ENCODE measurements at regions not wholly inside any gene's neighbourhood (a gene's known extent, or its start where the extent isn't known, plus 50 kb on each side); places are given as distances from the start of the nearest gene placed in this dataset.

DNA sequence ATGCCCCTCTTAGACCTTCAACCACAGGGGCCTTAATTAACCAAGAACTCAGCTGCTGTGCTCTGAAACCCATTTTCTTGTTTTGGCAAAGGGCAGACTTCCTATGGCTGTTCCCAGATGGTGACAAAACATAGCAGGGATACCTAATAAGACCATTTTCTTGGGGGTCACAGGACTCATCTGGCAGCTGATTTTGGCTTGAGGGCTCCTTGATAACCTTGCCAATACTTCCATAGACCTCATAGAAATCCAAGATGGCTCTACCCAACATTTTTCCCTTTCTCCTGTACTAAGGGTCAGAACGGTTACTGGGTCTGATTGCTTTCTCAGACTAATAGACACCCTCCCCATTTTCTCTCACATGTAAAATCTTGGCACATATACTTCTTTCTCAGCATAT lies 757.7 kb upstream of the SEMA6A start:
- no peak overlapping the region for H4K8ac ChIP-seq (ENCODE audit: low read depth, low read length)
- H2AFZ ChIP-seq (ENCODE audit: low read length): no peak overlapping the region
- H2BK15ac ChIP-seq (ENCODE audit: low read length): no peak overlapping the region
- no peak overlapping the region for H3K14ac ChIP-seq (ENCODE audit: low read length)
- no peak overlapping the region for H3K4me2 ChIP-seq (ENCODE audit: insufficient read depth, low read length, poor library complexity, severe bottlenecking)
- no peak overlapping the region for H3K4me3 ChIP-seq (ENCODE audit: low read length in 2 of 2)
- H3K4me1 ChIP-seq (ENCODE audit: control insufficient read depth in 2 of 2, insufficient read depth in 1 of 2, low read depth in 1 of 2, low read length in 2 of 2): no peaks in the 10 kb centered on the region
- H2BK12ac ChIP-seq (ENCODE audit: low read length): no peak overlapping the region
- H3K18ac ChIP-seq (ENCODE audit: low read length): no peak overlapping the region
- H2AK5ac ChIP-seq (ENCODE audit: low read depth, low read length): no peak overlapping the region
- no CpG with 5 or more reads among the region's 1 CpG for WGBS, 2 donors (ENCODE audit: extremely low coverage in 2 of 2, insufficient read length in 2 of 2, insufficient replicate concordance in 1 of 2)
- no peak overlapping the region for H2BK120ac ChIP-seq (ENCODE audit: low read depth, low read length)
- H3K4ac ChIP-seq (ENCODE audit: low read length): no peak overlapping the region
- H3K9ac ChIP-seq (ENCODE audit: low read depth, low read length, poor library complexity): no peak overlapping the region
- H3K9me3 ChIP-seq (replicated peaks in 1 of 2; ENCODE audit: control insufficient read depth in 2 of 2, insufficient read depth in 1 of 2, low read depth in 1 of 2, low read length in 2 of 2): peaks cover 5 to 7% of the 10 kb centered on the region in 2 donors
- DNase-seq (ENCODE audit: low spot score): no peak
- H3K23ac ChIP-seq (ENCODE audit: low read depth, low read length, poor library complexity): no peak overlapping the region
- no peak overlapping the region for H2BK5ac ChIP-seq (ENCODE audit: low read length)
- no peak overlapping the region for H3K27ac ChIP-seq (replicated peaks; ENCODE audit: low read length)
- H4K91ac ChIP-seq (ENCODE audit: low read depth, low read length, poor library complexity): no peak overlapping the region
- no peaks in the 10 kb centered on the region for H3K27me3 ChIP-seq (ENCODE audit: control insufficient read depth in 3 of 3, insufficient read depth in 3 of 3, low read depth in 1 of 3, low read length in 3 of 3)
- H3K36me3 ChIP-seq (replicated peaks in 1 of 2; ENCODE audit: control insufficient read depth in 2 of 2, insufficient read depth in 2 of 2, low read length in 2 of 2): no peaks in the 10 kb centered on the region
- H3K79me1 ChIP-seq (ENCODE audit: low read depth, low read length): no peaks in the 10 kb centered on the region

DNA sequence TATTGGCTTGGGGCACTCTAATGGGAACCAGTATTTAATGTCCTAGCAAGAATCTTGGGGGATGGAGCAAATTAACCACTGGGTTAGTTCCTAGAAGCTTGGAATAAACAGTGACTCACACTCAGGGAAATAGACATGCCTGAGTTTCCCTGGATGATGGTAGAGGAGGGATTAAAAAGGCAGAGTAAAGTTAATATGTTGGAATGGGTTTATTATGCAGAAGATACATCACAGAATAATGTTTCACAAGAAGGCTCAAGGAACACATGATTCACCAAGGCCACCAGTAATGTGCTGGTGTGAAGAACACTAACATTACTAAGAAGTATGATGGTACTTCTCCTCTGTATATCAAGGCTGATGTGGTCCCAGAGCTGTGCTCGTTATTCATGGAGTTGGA lies 752.9 kb upstream of the SEMA6A start:
- peaks cover 2 to 7% of the 10 kb centered on the region in 2 donors for H3K9me3 ChIP-seq (replicated peaks in 1 of 2; ENCODE audit: control insufficient read depth in 2 of 2, insufficient read depth in 1 of 2, low read depth in 1 of 2, low read length in 2 of 2)

DNA sequence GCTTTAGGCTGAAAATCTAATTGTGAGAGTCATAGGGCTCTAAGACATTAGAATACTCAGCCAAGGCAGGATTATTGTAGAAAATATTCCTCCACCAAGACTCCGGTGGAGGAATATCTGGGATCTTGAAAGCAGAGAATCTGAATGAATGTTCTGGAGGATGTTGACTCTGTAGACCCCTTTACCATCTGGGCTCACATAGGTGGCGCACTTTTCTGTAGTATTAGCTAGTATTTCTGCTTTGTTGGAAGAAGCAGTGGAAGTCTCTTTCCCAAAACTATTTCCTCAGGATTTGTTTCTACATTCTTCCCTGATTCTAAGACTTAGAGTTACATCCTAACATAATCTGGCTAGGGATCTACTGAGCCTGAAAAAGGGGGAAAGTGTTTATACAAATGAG lies 752.4 kb upstream of the SEMA6A start:
- no peak overlapping the region for H3K23ac ChIP-seq (ENCODE audit: low read depth, low read length, poor library complexity)
- no peak overlapping the region for H3K9ac ChIP-seq (ENCODE audit: low read depth, low read length, poor library complexity)
- H3K27me3 ChIP-seq (ENCODE audit: control insufficient read depth in 3 of 3, insufficient read depth in 3 of 3, low read depth in 1 of 3, low read length in 3 of 3): no peaks in the 10 kb centered on the region
- no peak overlapping the region for H2AK5ac ChIP-seq (ENCODE audit: low read depth, low read length)
- H3K4me3 ChIP-seq (ENCODE audit: low read length in 2 of 2): no peak overlapping the region
- no peak overlapping the region for H3K4ac ChIP-seq (ENCODE audit: low read length)
- no peak overlapping the region for H2BK12ac ChIP-seq (ENCODE audit: low read length)
- no peak overlapping the region for H4K8ac ChIP-seq (ENCODE audit: low read depth, low read length)
- no peaks in the 10 kb centered on the region for H3K36me3 ChIP-seq (replicated peaks in 1 of 2; ENCODE audit: control insufficient read depth in 2 of 2, insufficient read depth in 2 of 2, low read length in 2 of 2)
- H3K27ac ChIP-seq (replicated peaks; ENCODE audit: low read length): no peak overlapping the region
- H2BK15ac ChIP-seq (ENCODE audit: low read length): no peak overlapping the region
- H3K4me1 ChIP-seq (ENCODE audit: control insufficient read depth in 2 of 2, insufficient read depth in 1 of 2, low read depth in 1 of 2, low read length in 2 of 2): no peaks in the 10 kb centered on the region
- H2BK120ac ChIP-seq (ENCODE audit: low read depth, low read length): no peak overlapping the region
- no peak overlapping the region for H3K18ac ChIP-seq (ENCODE audit: low read length)
- no peak for DNase-seq (ENCODE audit: low spot score)
- H2AFZ ChIP-seq (ENCODE audit: low read length): no peak overlapping the region
- no peak overlapping the region for H3K4me2 ChIP-seq (ENCODE audit: insufficient read depth, low read length, poor library complexity, severe bottlenecking)
- no peak overlapping the region for H2BK5ac ChIP-seq (ENCODE audit: low read length)
- no peaks in the 10 kb centered on the region for H3K79me1 ChIP-seq (ENCODE audit: low read depth, low read length)
- WGBS, 2 donors (ENCODE audit: extremely low coverage in 2 of 2, insufficient read length in 2 of 2, insufficient replicate concordance in 1 of 2): no CpG with 5 or more reads among the region's 2 CpGs
- H3K14ac ChIP-seq (ENCODE audit: low read length): no peak overlapping the region
- H3K9me3 ChIP-seq (replicated peaks in 1 of 2; ENCODE audit: control insufficient read depth in 2 of 2, insufficient read depth in 1 of 2, low read depth in 1 of 2, low read length in 2 of 2): peaks cover 2 to 7% of the 10 kb centered on the region in 2 donors
- H4K91ac ChIP-seq (ENCODE audit: low read depth, low read length, poor library complexity): no peak overlapping the region

More for the DNA sequence above, 752.9 kb upstream of the SEMA6A start:
- H3K4me1 ChIP-seq (ENCODE audit: control insufficient read depth in 2 of 2, insufficient read depth in 1 of 2, low read depth in 1 of 2, low read length in 2 of 2): no peaks in the 10 kb centered on the region
- no peak overlapping the region for H2BK120ac ChIP-seq (ENCODE audit: low read depth, low read length)
- no CpG with 5 or more reads among the region's 1 CpG for WGBS, 2 donors (ENCODE audit: extremely low coverage in 2 of 2, insufficient read length in 2 of 2, insufficient replicate concordance in 1 of 2)
- no peak for DNase-seq (ENCODE audit: low spot score)
- H3K36me3 ChIP-seq (replicated peaks in 1 of 2; ENCODE audit: control insufficient read depth in 2 of 2, insufficient read depth in 2 of 2, low read length in 2 of 2): no peaks in the 10 kb centered on the region
- no peak overlapping the region for H2AK5ac ChIP-seq (ENCODE audit: low read depth, low read length)
- no peak overlapping the region for H3K18ac ChIP-seq (ENCODE audit: low read length)
- no peak overlapping the region for H3K27ac ChIP-seq (replicated peaks; ENCODE audit: low read length)
- H3K4ac ChIP-seq (ENCODE audit: low read length): no peak overlapping the region
- H4K8ac ChIP-seq (ENCODE audit: low read depth, low read length): no peak overlapping the region
- no peak overlapping the region for H3K4me3 ChIP-seq (ENCODE audit: low read length in 2 of 2)
- H3K9ac ChIP-seq (ENCODE audit: low read depth, low read length, poor library complexity): no peak overlapping the region
- no peaks in the 10 kb centered on the region for H3K27me3 ChIP-seq (ENCODE audit: control insufficient read depth in 3 of 3, insufficient read depth in 3 of 3, low read depth in 1 of 3, low read length in 3 of 3)
- H3K4me2 ChIP-seq (ENCODE audit: insufficient read depth, low read length, poor library complexity, severe bottlenecking): no peak overlapping the region
- no peak overlapping the region for H2BK15ac ChIP-seq (ENCODE audit: low read length)
- H3K79me1 ChIP-seq (ENCODE audit: low read depth, low read length): no peaks in the 10 kb centered on the region
- H4K91ac ChIP-seq (ENCODE audit: low read depth, low read length, poor library complexity): no peak overlapping the region
- H3K23ac ChIP-seq (ENCODE audit: low read depth, low read length, poor library complexity): no peak overlapping the region
- no peak overlapping the region for H3K14ac ChIP-seq (ENCODE audit: low read length)
- H2BK5ac ChIP-seq (ENCODE audit: low read length): no peak overlapping the region
- no peak overlapping the region for H2BK12ac ChIP-seq (ENCODE audit: low read length)
- no peak overlapping the region for H2AFZ ChIP-seq (ENCODE audit: low read length)

DNA sequence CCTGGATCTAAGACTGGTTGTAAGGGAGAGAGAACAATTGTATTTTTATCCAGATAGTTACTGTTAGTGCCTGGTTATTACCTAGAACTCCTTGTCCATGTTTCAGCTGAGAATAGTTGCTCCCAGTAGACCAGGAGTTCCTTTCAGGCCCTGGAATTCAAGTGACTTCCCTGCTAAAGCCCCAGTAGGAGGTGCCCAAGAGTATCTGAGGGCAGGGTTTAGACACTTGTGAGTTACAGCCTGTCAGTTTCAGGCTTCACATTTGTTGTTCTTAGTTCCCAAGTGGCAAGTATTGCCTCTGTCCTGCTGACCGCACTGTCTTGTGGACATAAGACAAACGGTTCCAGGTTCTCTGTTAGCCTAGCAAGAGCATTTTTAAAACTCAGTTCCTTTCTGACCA lies 743.9 kb upstream of the SEMA6A start:
- Histone ChIP-seq H4K91ac (ENCODE audit: low read depth, low read length, poor library complexity) (no peak overlapping the region), H3K27me3 (ENCODE audit: control insufficient read depth in 3 of 3, insufficient read depth in 3 of 3, low read depth in 1 of 3, low read length in 3 of 3) (no peaks in the 10 kb centered on the region), H3K36me3 (replicated peaks in 1 of 2; ENCODE audit: control insufficient read depth in 2 of 2, insufficient read depth in 2 of 2, low read length in 2 of 2) (no peaks in the 10 kb centered on the region), H2BK120ac (ENCODE audit: low read depth, low read length) (no peak overlapping the region), H4K8ac (ENCODE audit: low read depth, low read length) (no peak overlapping the region), H3K4me2 (ENCODE audit: insufficient read depth, low read length, poor library complexity, severe bottlenecking) (no peak overlapping the region), H3K79me1 (ENCODE audit: low read depth, low read length) (no peaks in the 10 kb centered on the region), H3K18ac (ENCODE audit: low read length) (no peak overlapping the region), H2BK5ac (ENCODE audit: low read length) (no peak overlapping the region), H2AFZ (ENCODE audit: low read length) (no peak overlapping the region), H3K27ac (replicated peaks; ENCODE audit: low read length) (no peak overlapping the region), H2AK5ac (ENCODE audit: low read depth, low read length) (no peak overlapping the region), H2BK12ac (ENCODE audit: low read length) (no peak overlapping the region), H2BK15ac (ENCODE audit: low read length) (no peak overlapping the region), H3K9me3 (replicated peaks in 1 of 2; ENCODE audit: control insufficient read depth in 2 of 2, insufficient read depth in 1 of 2, low read depth in 1 of 2, low read length in 2 of 2) (no peaks in the 10 kb centered on the region), H3K4ac (ENCODE audit: low read length) (no peak overlapping the region), H3K4me1 (ENCODE audit: control insufficient read depth in 2 of 2, insufficient read depth in 1 of 2, low read depth in 1 of 2, low read length in 2 of 2) (no peaks in the 10 kb centered on the region), H3K4me3 (ENCODE audit: low read length in 2 of 2) (no peak overlapping the region), H3K14ac (ENCODE audit: low read length) (no peak overlapping the region), H3K23ac (ENCODE audit: low read depth, low read length, poor library complexity) (no peak overlapping the region), H3K9ac (ENCODE audit: low read depth, low read length, poor library complexity) (no peak overlapping the region)
- DNase-seq (ENCODE audit: low spot score): no peak
- no CpG with 5 or more reads among the region's 2 CpGs for WGBS, 2 donors (ENCODE audit: extremely low coverage in 2 of 2, insufficient read length in 2 of 2, insufficient replicate concordance in 1 of 2)

All from neuronal stem cell (in vitro differentiated cells).